OCI-LY7 (cell line): ENCODE measurements at regions not wholly inside any gene's neighbourhood (a gene's known extent, or its start where the extent isn't known, plus 50 kb on each side); places are given as distances from the start of the nearest gene placed in this dataset.
"Not testable (repeated sequence)": the region's sequence is repeated elsewhere in the genome, so short reads cannot be mapped to it uniquely, and the experiment has no call there.

Source experiments
- BruUV-seq: library from RNA; stranded (reverse); fragments of 400-500 nt; replicated peaks from 2 replicates; lab custom pipeline; 2021; lab: Mats Ljungman, UMichigan
- CTCF ChIA-PET: fragments of 300-600 bp; sonication (Branson Sonifier 250); formaldehyde crosslinking; loops from one replicate; lab custom pipeline; 2022; ENCODE audit warnings: antibody characterized with exemption; ENCODE audit not compliant: unreplicated experiment; lab: Charles Lee
- POLR2A ChIA-PET: fragments of 300-600 bp; sonication (Branson Sonifier 250); formaldehyde crosslinking; loops from one replicate; lab custom pipeline; 2022; ENCODE audit warnings: antibody characterized with exemption; lab: Charles Lee
- DNase-seq: peaks from one replicate; pipeline ENCODE4 v3.0.0-alpha.2; 2015; ENCODE audit warnings: low spot score
- H2AFZ ChIP-seq: fragments of 200-600 bp; sonication (generic), shearing (Covaris generic); 2 replicates; pipeline ENCODE4 v1.6.1; 2014; ENCODE audit warnings: mild to moderate bottlenecking, antibody characterized with exemption, low read length, moderate library complexity
- H3K27ac ChIP-seq: fragments of 200-600 bp; sonication (generic); 2 replicates; pipeline ENCODE4 v1.5.1; 2014; ENCODE audit warnings: mixed run types, low read depth, mild to moderate bottlenecking, moderate library complexity, low read length, inconsistent platforms; ENCODE audit not compliant: poor library complexity, severe bottlenecking
- H3K36me3 ChIP-seq: fragments of 200-600 bp; sonication (generic); 2 replicates; pipeline ENCODE4 v1.6.1; 2014; ENCODE audit warnings: mild to moderate bottlenecking, antibody characterized with exemption, low read length, moderate library complexity, mixed read lengths; ENCODE audit not compliant: insufficient read depth
- H3K4me1 ChIP-seq: fragments of 200-600 bp; sonication (generic); 2 replicates; pipeline ENCODE4 v1.5.1; 2014; ENCODE audit warnings: mild to moderate bottlenecking, low read length; ENCODE audit not compliant: insufficient read depth, poor library complexity, severe bottlenecking
- H3K4me2 ChIP-seq: fragments of 200-600 bp; sonication (generic); 2 replicates; pipeline ENCODE4 v1.6.1; 2014; ENCODE audit warnings: mild to moderate bottlenecking, low read length
- H3K4me3 ChIP-seq: fragments of 200-600 bp; sonication (generic); 2 replicates; pipeline ENCODE4 v1.5.1; 2014; ENCODE audit warnings: mild to moderate bottlenecking, low read depth, low read length; ENCODE audit not compliant: poor library complexity, severe bottlenecking
- H3K79me2 ChIP-seq: fragments of 200-600 bp; sonication (generic); 2 replicates; pipeline ENCODE4 v1.6.1; 2016; ENCODE audit warnings: low read depth, mild to moderate bottlenecking, low read length, moderate library complexity, mixed read lengths; ENCODE audit not compliant: insufficient read depth
- H3K9me2 ChIP-seq: fragments of 200-600 bp; sonication (generic); 2 replicates; pipeline ENCODE4 v1.6.1; 2016; ENCODE audit warnings: mild to moderate bottlenecking, low read length, mixed read lengths; ENCODE audit not compliant: insufficient read depth
- H3K9me3 ChIP-seq: fragments of 200-600 bp; sonication (generic); 2 replicates; pipeline ENCODE4 v1.6.1; 2014; ENCODE audit warnings: mild to moderate bottlenecking, mixed run types, low read length, mixed read lengths
- H4K20me1 ChIP-seq: fragments of 200-600 bp; sonication (generic); 2 replicates; pipeline ENCODE4 v1.6.1; 2014; ENCODE audit warnings: mild to moderate bottlenecking, antibody characterized with exemption, low read length, moderate library complexity, mixed read lengths; ENCODE audit not compliant: insufficient read depth
- EZH2phosphoT487 ChIP-seq: fragments of 200-600 bp; sonication (generic); IDR thresholded peaks from 2 replicates; pipeline ENCODE4 v1.6.1; 2018; ENCODE audit warnings: low read depth, borderline replicate concordance, mild to moderate bottlenecking, mixed run types, antibody characterized with exemption, low read length, moderate library complexity, mixed read lengths
- intact Hi-C: fragments of 100-400 bp; cut with micrococcal nuclease; formaldehyde crosslinking; loops from one replicate; pipeline ENCODE4 v1.10.0; 2022; ENCODE audit not compliant: unreplicated experiment
- TF ChIP-seq, protein P1 (sequence below): fragments of 200-600 bp; sonication (generic); conservative IDR thresholded peaks from 2 replicates; pipeline ENCODE4 v1.5.1; 2014; ENCODE audit warnings: mild to moderate bottlenecking, antibody characterized with exemption, low read length, moderate library complexity, mixed read lengths

GRCh38 chr20:53722515-53723036 is 128.9 kb upstream of the ZNF217 start:
- no peaks in the 10 kb centered on the region for H4K20me1 ChIP-seq
- CTCF ChIA-PET: no interaction called here
- POLR2A ChIA-PET: interaction anchor here (0.6 to 1.2 kb wide), 4 partner anchors 8 to 1640 kb away, joined by 3 to 6 read pairs (median 4); no protein-coding TSS in a partner anchor
- H3K4me3 ChIP-seq: no peak overlapping the region
- DNase-seq: no peak
- no peaks in the 10 kb centered on the region for H3K9me3 ChIP-seq
- no peak overlapping the region for H3K4me2 ChIP-seq
- TF ChIP-seq EZH2phosphoT487: no peak
- TF ChIP-seq, protein P1, sequence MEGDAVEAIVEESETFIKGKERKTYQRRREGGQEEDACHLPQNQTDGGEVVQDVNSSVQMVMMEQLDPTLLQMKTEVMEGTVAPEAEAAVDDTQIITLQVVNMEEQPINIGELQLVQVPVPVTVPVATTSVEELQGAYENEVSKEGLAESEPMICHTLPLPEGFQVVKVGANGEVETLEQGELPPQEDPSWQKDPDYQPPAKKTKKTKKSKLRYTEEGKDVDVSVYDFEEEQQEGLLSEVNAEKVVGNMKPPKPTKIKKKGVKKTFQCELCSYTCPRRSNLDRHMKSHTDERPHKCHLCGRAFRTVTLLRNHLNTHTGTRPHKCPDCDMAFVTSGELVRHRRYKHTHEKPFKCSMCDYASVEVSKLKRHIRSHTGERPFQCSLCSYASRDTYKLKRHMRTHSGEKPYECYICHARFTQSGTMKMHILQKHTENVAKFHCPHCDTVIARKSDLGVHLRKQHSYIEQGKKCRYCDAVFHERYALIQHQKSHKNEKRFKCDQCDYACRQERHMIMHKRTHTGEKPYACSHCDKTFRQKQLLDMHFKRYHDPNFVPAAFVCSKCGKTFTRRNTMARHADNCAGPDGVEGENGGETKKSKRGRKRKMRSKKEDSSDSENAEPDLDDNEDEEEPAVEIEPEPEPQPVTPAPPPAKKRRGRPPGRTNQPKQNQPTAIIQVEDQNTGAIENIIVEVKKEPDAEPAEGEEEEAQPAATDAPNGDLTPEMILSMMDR: no peak
- no peaks in the 10 kb centered on the region for H3K36me3 ChIP-seq
- no peak overlapping the region for H2AFZ ChIP-seq
- H3K9me2 ChIP-seq: no peaks in the 10 kb centered on the region
- no peak overlapping the region for H3K27ac ChIP-seq
- no peaks in the 10 kb centered on the region for H3K79me2 ChIP-seq
- BruUV-seq: no TSS peak
- intact Hi-C loops: no loop called here
- peaks cover 12% of the 10 kb centered on the region for H3K4me1 ChIP-seq

DNA sequence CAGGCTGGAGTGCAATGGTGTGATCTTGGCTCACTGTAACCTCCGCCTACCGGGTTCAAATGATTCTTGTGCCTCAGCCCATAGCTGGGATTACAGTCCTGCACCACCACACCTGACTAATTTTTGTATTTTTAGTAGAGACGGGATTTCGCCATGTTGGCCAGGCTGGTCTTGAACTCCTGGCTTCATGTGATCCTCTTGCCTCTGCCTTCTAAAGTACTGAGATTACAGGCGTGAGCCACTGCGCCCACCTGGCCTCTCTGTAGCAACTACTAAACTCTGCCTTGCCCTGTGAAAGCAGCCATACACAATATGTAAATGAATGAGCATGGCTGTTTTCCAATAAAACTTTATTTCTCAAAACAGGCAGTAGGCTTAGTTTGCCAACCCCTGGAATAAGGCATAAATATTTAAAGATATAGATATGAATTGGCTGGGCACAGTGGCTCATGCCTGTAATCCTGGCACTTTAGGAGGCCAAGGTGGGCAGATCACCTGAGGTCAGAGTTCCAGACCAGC is 127.9 kb upstream of the ZNF217 start:
- intact Hi-C loops, POLR2A ChIA-PET, CTCF ChIA-PET: not testable (repeated sequence)

GRCh38 chr20:53719171-53719803 is 125.6 kb upstream of the ZNF217 start:
- H3K9me2 ChIP-seq, H3K4me3 ChIP-seq, H4K20me1 ChIP-seq, BruUV-seq, H3K4me2 ChIP-seq, intact Hi-C loops, H2AFZ ChIP-seq, H3K36me3 ChIP-seq, CTCF ChIA-PET, H3K27ac ChIP-seq, H3K9me3 ChIP-seq, DNase-seq, H3K79me2 ChIP-seq: not testable (repeated sequence)
- POLR2A ChIA-PET: interaction anchor here (0.6 to 2.1 kb wide), 10 partner anchors 10 to 196 kb away, joined by 3 to 12 read pairs (median 4); no protein-coding TSS in a partner anchor
- H3K4me1 ChIP-seq: peaks cover 20% of the 10 kb centered on the region

More for the DNA sequence above, 127.9 kb upstream of the ZNF217 start:
- BruUV-seq, H3K27ac ChIP-seq, H3K36me3 ChIP-seq, DNase-seq, H3K4me3 ChIP-seq, H3K9me3 ChIP-seq, H3K79me2 ChIP-seq, H4K20me1 ChIP-seq, H2AFZ ChIP-seq, H3K9me2 ChIP-seq: not testable (repeated sequence)
- Histone ChIP-seq H3K4me1 (peaks cover 12% of the 10 kb centered on the region), H3K4me2 (peak overlapping the region; percentile 42)
